GM23338 (cell line): ENCODE measurements at regions not wholly inside any gene's neighbourhood (a gene's known extent, or its start where the extent isn't known, plus 50 kb on each side); places are given as distances from the start of the nearest gene placed in this dataset.

ENCODE experiments used
- ATAC-seq: fragments of 200-7000 bp; cut with Tn5 transposase; 3 replicates; pipeline ENCODE4 v1.9.1; 2020
- DNase-seq: peaks from one replicate; pipeline ENCODE4 v3.0.0-alpha.2; 2015; ENCODE audit warnings: low spot score
- H2AFZ ChIP-seq: fragments of 200-600 bp; sonication (generic); 2 replicates; pipeline ENCODE4 v1.8.0; 2016; ENCODE audit warnings: antibody characterized with exemption, mild to moderate bottlenecking, moderate library complexity
- H3F3A ChIP-seq: fragments of 200-600 bp; sonication (generic); replicated peaks from 2 replicates; pipeline ENCODE4 v1.8.0; 2017; ENCODE audit warnings: antibody characterized with exemption, mixed run types, low read depth
- H3K27ac ChIP-seq: fragments of 200-600 bp; sonication (generic); 2 replicates; pipeline ENCODE4 v1.6.1; 2016; ENCODE audit warnings: low read depth
- H3K27me3 ChIP-seq: fragments of 200-600 bp; sonication (generic); 2 replicates; pipeline ENCODE4 v1.8.0; 2016; ENCODE audit warnings: mild to moderate bottlenecking, mixed run types, moderate library complexity; ENCODE audit not compliant: insufficient read depth
- H3K36me3 ChIP-seq: fragments of 200-600 bp; sonication (generic); 2 replicates; pipeline ENCODE4 v1.8.0; 2016; ENCODE audit warnings: mild to moderate bottlenecking; ENCODE audit not compliant: insufficient read depth
- H3K4me1 ChIP-seq: fragments of 200-600 bp; sonication (generic); 2 replicates; pipeline ENCODE4 v1.8.0; 2016; ENCODE audit warnings: mild to moderate bottlenecking, moderate library complexity; ENCODE audit not compliant: insufficient read depth
- H3K4me2 ChIP-seq: fragments of 200-600 bp; sonication (generic); 2 replicates; pipeline ENCODE4 v1.7.1; 2017; ENCODE audit warnings: mixed run types
- H3K4me3 ChIP-seq: fragments of 200-600 bp; sonication (generic); 2 replicates; pipeline ENCODE4 v1.6.1; 2016; ENCODE audit warnings: mixed run types
- H3K79me2 ChIP-seq: fragments of 200-600 bp; sonication (generic); replicated peaks from 2 replicates; pipeline ENCODE4 v1.8.0; 2017; ENCODE audit warnings: mild to moderate bottlenecking; ENCODE audit not compliant: insufficient read depth
- H3K9me2 ChIP-seq: fragments of 200-600 bp; sonication (generic); 2 replicates; pipeline ENCODE4 v1.8.0; 2017; ENCODE audit not compliant: insufficient read depth
- H4K20me1 ChIP-seq: fragments of 200-600 bp; sonication (generic); replicated peaks from 2 replicates; pipeline ENCODE4 v1.8.0; 2017; ENCODE audit warnings: mild to moderate bottlenecking; ENCODE audit not compliant: insufficient read depth
- H3K27ac Mint-ChIP-seq: 2 replicates; pipeline ENCODE4 v1.8.0; 2020; ENCODE audit warnings: inconsistent platforms, mild to moderate bottlenecking, moderate library complexity, mixed read lengths
- H3K27me3 Mint-ChIP-seq: 3 replicates; pipeline ENCODE4 v1.8.0; 2022; ENCODE audit warnings: low read depth, mild to moderate bottlenecking, moderate library complexity, mixed read lengths, inconsistent platforms; ENCODE audit not compliant: insufficient read depth, poor library complexity
- H3K36me3 Mint-ChIP-seq: 3 replicates; pipeline ENCODE4 v1.8.0; 2021; ENCODE audit warnings: low read depth, mild to moderate bottlenecking, inconsistent platforms, moderate library complexity, mixed read lengths
- H3K4me1 Mint-ChIP-seq: 3 replicates; pipeline ENCODE4 v1.8.0; 2020; ENCODE audit warnings: mild to moderate bottlenecking, inconsistent platforms, mixed read lengths
- H3K4me3 Mint-ChIP-seq: 3 replicates; pipeline ENCODE4 v1.8.0; 2021; ENCODE audit warnings: moderate library complexity, mild to moderate bottlenecking, inconsistent platforms, mixed read lengths
- H3K9me3 Mint-ChIP-seq: 3 replicates; pipeline ENCODE4 v1.8.0; 2020; ENCODE audit warnings: moderate library complexity, mild to moderate bottlenecking, inconsistent platforms, mixed read lengths
- CREB1 ChIP-seq: fragments of 250-450 bp; sonication (Bioruptor Pico); IDR thresholded peaks from 2 replicates; pipeline ENCODE4 v1.5.0; 2020; ENCODE audit warnings: low read depth, mild to moderate bottlenecking, moderate library complexity
- CTCF ChIP-seq, 2 experiments: fragments of 200-600 bp in 1 of 2; sonication (generic) in 1 of 2; conservative IDR thresholded peaks; 2 replicates each; pipeline versions ENCODE4 v1.5.1 to v1.6.1; 2016 to 2017; ENCODE audit warnings: antibody characterized with exemption in 2 of 2, low read depth in 2 of 2, mild to moderate bottlenecking in 2 of 2, moderate library complexity in 1 of 2
- ETS1 ChIP-seq: IDR thresholded peaks from 2 replicates; pipeline ENCODE4 v1.6.1; 2016; ENCODE audit warnings: antibody characterized with exemption
- EZH2 ChIP-seq: fragments of 200-600 bp; sonication (generic); IDR thresholded peaks from one replicate; pipeline ENCODE4 v1.8.0; 2017; ENCODE audit warnings: antibody characterized with exemption, mild to moderate bottlenecking, low read depth; ENCODE audit not compliant: unreplicated experiment
- EZH2phosphoT487 ChIP-seq: fragments of 200-600 bp; sonication (generic); IDR thresholded peaks from one replicate; pipeline ENCODE4 v1.8.1; 2018; ENCODE audit warnings: antibody characterized with exemption; ENCODE audit not compliant: unreplicated experiment
- JUNB ChIP-seq: IDR thresholded peaks from one replicate; pipeline ENCODE4 v1.6.1; 2016; ENCODE audit warnings: antibody characterized with exemption; ENCODE audit not compliant: unreplicated experiment
- NANOG ChIP-seq: IDR thresholded peaks from 2 replicates; pipeline ENCODE4 v1.6.1; 2016; ENCODE audit warnings: antibody characterized with exemption, borderline replicate concordance
- POLR2AphosphoS5 ChIP-seq: IDR thresholded peaks from 2 replicates; pipeline ENCODE4 v1.6.1; 2016; ENCODE audit warnings: antibody characterized with exemption, low read depth
- REST ChIP-seq: IDR thresholded peaks from one replicate; pipeline ENCODE4 v1.6.1; 2018; ENCODE audit warnings: antibody characterized with exemption; ENCODE audit not compliant: unreplicated experiment
- STAT1 ChIP-seq: IDR thresholded peaks from one replicate; pipeline ENCODE4 v1.6.1; 2016; ENCODE audit warnings: antibody characterized with exemption; ENCODE audit not compliant: unreplicated experiment
- ZNF114 ChIP-seq: fragments of 250-450 bp; sonication (Bioruptor Pico); IDR thresholded peaks from 2 replicates; pipeline ENCODE4 v1.5.0; 2020; ENCODE audit warnings: mild to moderate bottlenecking, moderate library complexity
- ZNF331 ChIP-seq: fragments of 250-450 bp; sonication (Bioruptor Pico); IDR thresholded peaks from 2 replicates; pipeline ENCODE4 v1.5.0; 2020; ENCODE audit warnings: low read depth, mild to moderate bottlenecking, moderate library complexity
- ZNF462 ChIP-seq: fragments of 250-450 bp; sonication (Bioruptor Pico); IDR thresholded peaks from 2 replicates; pipeline ENCODE4 v1.5.0; 2020; ENCODE audit warnings: mild to moderate bottlenecking, moderate library complexity

- Histone ChIP-seq H3K4me1 (peaks cover 6% of the 10 kb centered on the region; the same call in 1 of the 2 replicates), H3F3A (no peaks in the 10 kb centered on the region), H3K4me2 (no peak overlapping the region), H3K4me3 (no peak overlapping the region), H3K27ac (no peak overlapping the region), H3K79me2 (no peaks in the 10 kb centered on the region), H3K36me3 (no peaks in the 10 kb centered on the region), H2AFZ (peak overlapping the region; percentile 38; the same call in 1 of the 2 replicates), H3K27me3 (no peaks in the 10 kb centered on the region), H3K9me2 (no peaks in the 10 kb centered on the region), H4K20me1 (no peaks in the 10 kb centered on the region)
- no peaks in the 10 kb centered on the region for H3K36me3 Mint-ChIP-seq
- H3K4me3 Mint-ChIP-seq, result no peak overlapping the region
- no peak for DNase-seq
- H3K4me1 Mint-ChIP-seq, result peaks cover 11% of the 10 kb centered on the region; the same call in 2 of the 3 replicates
- H3K27me3 Mint-ChIP-seq, result peaks cover under 1% of the 10 kb centered on the region
- H3K27ac Mint-ChIP-seq, result no peak overlapping the region
- H3K9me3 Mint-ChIP-seq, result no peaks in the 10 kb centered on the region
- ATAC-seq, result no peak
- TF ChIP-seq ZNF462 (no peak), NANOG (no peak), EZH2phosphoT487 (no peak), CREB1 (CRISPR knock-in tag) (no peak), EZH2 (no peak), JUNB (no peak), ZNF331 (no peak), CTCF (conservative IDR thresholded peaks at IDR 0.05; ENCODE audit: low read depth in 2 of 2) (no peak), POLR2AphosphoS5 (no peak), ZNF114 (CRISPR knock-in tag) (no peak), REST (no peak), ETS1 (no peak), STAT1 (no peak)
These were observed 55.0 kb upstream of the GALNT2 start for GRCh38 chr1:230012093-230012393.
